Cardiac fibroblast (primary cell): ENCODE measurements at regions not wholly inside any gene's neighbourhood (a gene's known extent, or its start where the extent isn't known, plus 50 kb on each side); places are given as distances from the start of the nearest gene placed in this dataset.
A peak's percentile ranks its signal among the peaks of the same experiment; 100 is the strongest.

Experiments used
- DNase-seq, 2 donors: peaks; one replicate each; pipeline versions ENCODE4 v3.0.0 to v3.0.0-alpha.2; 2010; ENCODE audit warnings: low read depth in 2 of 2
- H3K4me3 ChIP-seq, 2 donors: replicated peaks in 1 of 2; 1 replicate in 1 of 2; 2 replicates in 1 of 2; pipeline ENCODE4 v1.5.1; 2011; ENCODE audit warnings: low read depth in 2 of 2, low read length in 2 of 2, mild to moderate bottlenecking in 2 of 2, moderate library complexity in 1 of 2
- TF ChIP-seq, protein P1 (sequence below): IDR thresholded peaks from one replicate; pipeline ENCODE4 v1.5.1; 2011; ENCODE audit warnings: low read depth, mild to moderate bottlenecking, low read length, inconsistent platforms

DNA sequence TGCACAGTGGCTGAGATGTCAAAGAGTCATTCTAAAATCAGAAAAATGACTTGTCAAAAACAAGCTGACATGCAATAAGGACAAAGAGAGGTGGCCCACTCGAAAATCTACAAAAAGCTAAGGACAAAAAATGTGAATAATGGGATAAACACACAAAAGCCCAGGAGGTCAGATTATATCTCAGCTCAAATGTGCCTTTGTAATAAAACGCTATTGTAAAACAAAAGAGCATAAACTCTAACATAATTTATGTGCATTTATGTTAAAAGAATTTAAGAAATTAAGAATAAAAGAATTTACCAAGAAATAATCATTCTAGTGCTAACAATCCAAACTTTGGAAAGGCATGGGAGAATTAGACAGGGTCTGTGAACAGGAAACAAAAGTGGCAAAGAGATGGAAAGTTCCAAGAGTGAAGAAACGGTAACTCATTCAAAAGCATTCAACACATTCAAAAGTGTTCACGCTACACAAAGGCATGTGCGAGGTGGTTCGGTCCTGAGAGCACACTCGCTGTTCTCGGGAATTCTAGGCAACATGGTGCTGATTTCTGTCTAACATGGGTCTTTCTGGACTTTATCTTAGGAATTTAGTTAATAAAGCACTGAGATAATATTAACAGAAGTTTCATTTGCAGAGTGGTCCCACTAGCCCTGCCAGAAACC, 197.7 kb downstream of the KATNAL1 start:
- DNase-seq, result no peak
- TF ChIP-seq, protein P1, sequence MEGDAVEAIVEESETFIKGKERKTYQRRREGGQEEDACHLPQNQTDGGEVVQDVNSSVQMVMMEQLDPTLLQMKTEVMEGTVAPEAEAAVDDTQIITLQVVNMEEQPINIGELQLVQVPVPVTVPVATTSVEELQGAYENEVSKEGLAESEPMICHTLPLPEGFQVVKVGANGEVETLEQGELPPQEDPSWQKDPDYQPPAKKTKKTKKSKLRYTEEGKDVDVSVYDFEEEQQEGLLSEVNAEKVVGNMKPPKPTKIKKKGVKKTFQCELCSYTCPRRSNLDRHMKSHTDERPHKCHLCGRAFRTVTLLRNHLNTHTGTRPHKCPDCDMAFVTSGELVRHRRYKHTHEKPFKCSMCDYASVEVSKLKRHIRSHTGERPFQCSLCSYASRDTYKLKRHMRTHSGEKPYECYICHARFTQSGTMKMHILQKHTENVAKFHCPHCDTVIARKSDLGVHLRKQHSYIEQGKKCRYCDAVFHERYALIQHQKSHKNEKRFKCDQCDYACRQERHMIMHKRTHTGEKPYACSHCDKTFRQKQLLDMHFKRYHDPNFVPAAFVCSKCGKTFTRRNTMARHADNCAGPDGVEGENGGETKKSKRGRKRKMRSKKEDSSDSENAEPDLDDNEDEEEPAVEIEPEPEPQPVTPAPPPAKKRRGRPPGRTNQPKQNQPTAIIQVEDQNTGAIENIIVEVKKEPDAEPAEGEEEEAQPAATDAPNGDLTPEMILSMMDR, result no peak
- H3K4me3 ChIP-seq, result no peak overlapping the region

DNA sequence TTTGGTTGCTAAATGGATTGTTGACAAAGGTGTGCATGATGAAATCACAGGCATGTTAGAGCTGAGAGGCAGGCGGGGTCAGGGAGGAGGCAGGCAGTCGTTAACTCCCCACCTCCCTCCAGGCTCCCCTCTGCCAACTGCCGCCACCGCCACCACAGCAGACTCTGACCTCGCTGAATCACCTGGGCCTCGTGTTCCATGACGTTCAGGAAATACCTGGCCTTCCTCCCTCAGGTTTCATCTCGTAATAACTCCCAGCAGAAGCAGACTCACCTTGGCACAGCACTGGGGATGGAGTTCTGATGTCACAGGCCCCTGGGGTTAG, 198.5 kb downstream of the KATNAL1 start:
- DNase-seq, result no peak
- no peak overlapping the region for H3K4me3 ChIP-seq
- TF ChIP-seq, protein P1, result no peak

DNA sequence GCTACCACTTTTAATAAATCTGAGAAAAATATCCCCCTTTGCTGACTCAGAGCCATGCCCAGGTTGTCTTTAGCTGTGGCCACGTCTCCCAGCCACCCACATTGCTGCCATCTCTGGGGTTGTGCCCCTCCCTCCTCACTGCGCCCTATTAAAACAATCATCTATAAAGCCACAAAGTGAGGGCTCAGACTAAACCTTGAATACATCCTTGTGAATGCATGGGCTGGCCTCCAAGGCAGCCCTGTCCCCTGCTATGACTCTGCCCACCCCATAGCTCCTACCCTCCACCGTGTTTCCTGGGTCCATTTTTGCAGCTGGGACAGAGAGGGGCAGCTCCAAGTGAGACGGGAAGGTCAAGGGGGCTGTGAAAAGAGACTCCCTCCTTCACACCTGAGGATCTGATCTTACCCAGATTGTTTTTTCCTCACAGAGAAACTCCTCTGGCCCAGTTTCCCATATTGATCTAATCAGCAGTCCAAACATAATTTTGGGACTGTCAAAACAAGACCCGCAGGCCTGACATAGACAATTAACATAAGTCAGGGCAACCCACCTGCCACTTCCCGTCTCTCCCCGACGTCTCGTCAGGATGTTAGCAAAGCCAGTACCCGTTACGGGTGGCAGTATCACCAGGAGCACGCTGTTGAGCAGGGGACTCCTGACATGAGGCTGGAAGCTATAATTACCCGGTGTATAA, 199.0 kb downstream of the KATNAL1 start:
- no peak for DNase-seq
- no peak overlapping the region for H3K4me3 ChIP-seq
- TF ChIP-seq, protein P1, result no peak

DNA sequence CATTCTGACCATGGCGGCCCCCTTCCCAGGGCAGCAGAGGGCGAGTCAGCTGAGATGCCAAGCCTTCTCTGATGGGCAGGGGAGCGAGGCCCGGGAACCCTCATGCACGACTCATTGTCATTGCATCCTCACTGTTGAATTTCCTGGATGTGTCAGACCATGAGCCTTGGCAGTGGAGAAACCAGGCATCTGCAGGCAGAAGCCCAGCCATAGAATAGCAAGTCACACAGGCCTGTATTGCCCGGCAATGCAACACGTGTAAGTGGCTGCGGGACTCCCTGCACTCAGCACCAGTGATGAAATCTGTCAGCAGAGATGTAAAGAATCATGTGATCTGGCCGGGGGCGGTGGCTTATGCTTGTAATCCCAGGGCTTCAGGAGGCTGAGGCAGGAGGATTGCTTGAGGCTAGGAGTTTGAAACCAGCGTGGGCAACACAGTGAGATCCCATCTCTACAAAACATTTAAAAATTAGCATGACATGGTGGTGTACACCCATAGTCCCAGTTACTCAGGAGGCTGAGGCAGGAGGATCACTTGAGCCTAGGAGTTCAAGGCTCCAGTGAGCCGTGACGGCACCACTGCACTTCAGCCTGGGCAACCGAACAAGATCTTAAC, 199.7 kb downstream of the KATNAL1 start:
- TF ChIP-seq, protein P1, result no peak
- DNase-seq, result peak in 1 of 2 donors; percentile 27
- no peak overlapping the region for H3K4me3 ChIP-seq

DNA sequence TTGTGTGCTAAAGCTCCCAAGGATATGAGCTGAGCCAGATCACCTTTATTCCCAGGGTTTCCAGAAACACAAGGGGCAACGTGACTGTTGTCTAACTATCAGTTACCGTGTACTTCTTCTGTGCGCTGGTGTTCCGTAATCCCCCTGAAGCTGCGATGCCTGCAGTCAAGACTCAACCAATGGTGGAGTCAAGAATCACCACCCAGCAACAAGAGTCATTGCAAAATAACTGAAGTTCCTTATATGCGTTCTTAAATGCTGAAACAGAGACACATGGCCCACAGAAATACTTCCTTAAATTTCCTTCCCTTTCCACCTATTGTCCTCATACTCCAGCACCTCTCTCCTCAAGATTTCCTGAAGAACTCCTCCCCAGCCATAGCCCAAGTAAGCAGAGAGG, 200.2 kb downstream of the KATNAL1 start:
- H3K4me3 ChIP-seq, result no peak overlapping the region
- TF ChIP-seq, protein P1, result no peak
- DNase-seq, result no peak

DNA sequence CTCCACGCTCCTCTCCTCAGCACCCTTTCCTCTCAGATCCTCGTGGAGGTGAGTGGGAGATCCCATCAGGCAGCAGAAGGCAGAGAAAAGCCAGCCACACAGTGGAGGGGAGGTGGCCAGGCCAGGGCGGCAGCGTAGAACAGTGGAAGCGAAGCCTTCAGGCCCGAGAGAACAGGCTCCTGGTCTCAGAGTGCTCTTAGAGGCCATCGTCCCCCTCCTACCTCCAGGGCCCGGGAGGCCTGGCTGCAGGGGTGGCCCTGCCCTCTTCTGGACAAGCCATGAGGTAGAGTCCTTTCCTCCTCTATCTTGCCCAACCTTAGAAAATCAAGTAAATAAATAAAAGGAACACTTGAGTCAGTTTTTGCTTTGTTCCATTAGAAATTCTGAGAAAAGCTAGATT, 202.0 kb downstream of the KATNAL1 start:
- DNase-seq, result no peak
- H3K4me3 ChIP-seq, result no peak overlapping the region
- TF ChIP-seq, protein P1, result no peak
